DOHH2 (cell line): ENCODE measurements at regions not wholly inside any gene's neighbourhood (a gene's known extent, or its start where the extent isn't known, plus 50 kb on each side); places are given as distances from the start of the nearest gene placed in this dataset.

Source experiments
- H3F3A ChIP-seq: fragments of 200-600 bp; sonication (generic), shearing (Covaris generic); 2 replicates; pipeline ENCODE4 v1.6.0; 2016; ENCODE audit warnings: antibody characterized with exemption, mild to moderate bottlenecking; ENCODE audit not compliant: control insufficient read depth, insufficient read depth
- H3K27ac ChIP-seq: fragments of 200-600 bp; sonication (generic); 2 replicates; pipeline ENCODE4 v1.5.1; 2014; ENCODE audit warnings: low read depth, mild to moderate bottlenecking, low read length, moderate library complexity
- H3K27me3 ChIP-seq: fragments of 200-600 bp; sonication (generic); 2 replicates; pipeline ENCODE4 v1.6.1; 2014; ENCODE audit warnings: mild to moderate bottlenecking, low read length, mixed read lengths; ENCODE audit not compliant: control insufficient read depth
- H3K36me3 ChIP-seq: fragments of 200-600 bp; sonication (generic); 2 replicates; pipeline ENCODE4 v1.6.1; 2014; ENCODE audit warnings: mild to moderate bottlenecking, low read length, moderate library complexity, mixed read lengths; ENCODE audit not compliant: control insufficient read depth
- H3K4me1 ChIP-seq: fragments of 200-600 bp; sonication (generic); 2 replicates; pipeline ENCODE4 v1.6.1; 2014; ENCODE audit warnings: mild to moderate bottlenecking, low read length, mixed read lengths; ENCODE audit not compliant: control insufficient read depth
- H3K4me2 ChIP-seq: fragments of 200-600 bp; sonication (generic); 2 replicates; pipeline ENCODE4 v1.6.0; 2014; ENCODE audit warnings: mild to moderate bottlenecking, low read length, moderate library complexity
- H3K4me3 ChIP-seq: fragments of 200-600 bp; sonication (generic); 2 replicates; pipeline ENCODE4 v1.5.1; 2014; ENCODE audit warnings: mild to moderate bottlenecking, low read length, mixed read lengths
- H3K79me2 ChIP-seq: fragments of 200-600 bp; sonication (generic); 2 replicates; pipeline ENCODE4 v1.6.1; 2014; ENCODE audit warnings: mild to moderate bottlenecking, low read length, mixed read lengths; ENCODE audit not compliant: control insufficient read depth
- H3K9me2 ChIP-seq: fragments of 200-600 bp; sonication (generic); replicated peaks from 2 replicates; pipeline ENCODE4 v1.6.1; 2014; ENCODE audit warnings: mild to moderate bottlenecking, low read length, mixed read lengths; ENCODE audit not compliant: control insufficient read depth
- H3K9me3 ChIP-seq: fragments of 200-600 bp; sonication (generic); 2 replicates; pipeline ENCODE4 v1.6.1; 2014; ENCODE audit warnings: antibody characterized with exemption, low read length, mixed read lengths; ENCODE audit not compliant: control insufficient read depth, insufficient read depth
- H4K20me1 ChIP-seq: fragments of 200-600 bp; sonication (generic); 2 replicates; pipeline ENCODE4 v1.6.0; 2014; ENCODE audit warnings: low read depth, mild to moderate bottlenecking, antibody characterized with exemption, low read length, moderate library complexity; ENCODE audit not compliant: control insufficient read depth, insufficient read depth
- CTCF ChIP-seq: fragments of 200-600 bp; sonication (generic); IDR thresholded peaks from one replicate; pipeline ENCODE4 v1.5.1; 2014; ENCODE audit warnings: antibody characterized with exemption, mild to moderate bottlenecking, low read depth, low read length; ENCODE audit not compliant: poor library complexity, severe bottlenecking
- EZH2phosphoT487 ChIP-seq: fragments of 200-600 bp; sonication (generic); IDR thresholded peaks from 2 replicates; pipeline ENCODE4 v1.6.1; 2017; ENCODE audit warnings: borderline replicate concordance, mild to moderate bottlenecking, antibody characterized with exemption, low read length, moderate library complexity, mixed read lengths

- Histone ChIP-seq H3F3A (no peaks in the 10 kb centered on the region), H3K4me3 (no peak overlapping the region), H3K79me2 (no peaks in the 10 kb centered on the region), H3K9me2 (no peaks in the 10 kb centered on the region; the same call in 1 of the 2 replicates), H3K4me1 (no peaks in the 10 kb centered on the region), H3K9me3 (no peaks in the 10 kb centered on the region), H3K27me3 (no peaks in the 10 kb centered on the region), H4K20me1 (no peaks in the 10 kb centered on the region), H3K4me2 (no peak overlapping the region), H3K36me3 (no peaks in the 10 kb centered on the region), H3K27ac (no peak overlapping the region)
- TF ChIP-seq CTCF (no peak), EZH2phosphoT487 (no peak)
Measured at GRCh38 chr6:66418906-66419305, 711.9 kb upstream of the EYS start.

- TF ChIP-seq EZH2phosphoT487 (no peak), CTCF (no peak)
- Histone ChIP-seq H3K9me2 (no peaks in the 10 kb centered on the region), H3F3A (no peaks in the 10 kb centered on the region), H3K4me1 (no peaks in the 10 kb centered on the region), H3K27me3 (no peaks in the 10 kb centered on the region), H4K20me1 (no peaks in the 10 kb centered on the region), H3K9me3 (no peaks in the 10 kb centered on the region), H3K4me2 (no peak overlapping the region), H3K4me3 (no peak overlapping the region), H3K27ac (no peak overlapping the region), H3K79me2 (no peaks in the 10 kb centered on the region), H3K36me3 (no peaks in the 10 kb centered on the region)
Measured at GRCh38 chr6:66403966-66404365, 696.9 kb upstream of the EYS start.

- TF ChIP-seq CTCF: no peak
- TF ChIP-seq EZH2phosphoT487: no peak
- Histone ChIP-seq H3K27ac (no peak overlapping the region), H3K9me2 (no peaks in the 10 kb centered on the region), H3K4me2 (no peak overlapping the region), H3F3A (no peaks in the 10 kb centered on the region), H4K20me1 (no peaks in the 10 kb centered on the region), H3K79me2 (no peaks in the 10 kb centered on the region), H3K27me3 (no peaks in the 10 kb centered on the region), H3K4me3 (no peak overlapping the region), H3K4me1 (no peaks in the 10 kb centered on the region), H3K9me3 (no peaks in the 10 kb centered on the region), H3K36me3 (no peaks in the 10 kb centered on the region)
Measured at GRCh38 chr6:66402873-66403272, 695.8 kb upstream of the EYS start.

GRCh38 chr6:66396549-66396948, 689.5 kb upstream of the EYS start:
- Histone ChIP-seq H3K36me3 (no peaks in the 10 kb centered on the region), H3K27ac (no peak overlapping the region), H3F3A (no peaks in the 10 kb centered on the region), H3K9me3 (peaks cover 5% of the 10 kb centered on the region; the same call in 1 of the 2 replicates), H4K20me1 (no peaks in the 10 kb centered on the region), H3K27me3 (no peaks in the 10 kb centered on the region), H3K4me1 (no peaks in the 10 kb centered on the region), H3K9me2 (no peaks in the 10 kb centered on the region), H3K4me2 (no peak overlapping the region), H3K4me3 (no peak overlapping the region), H3K79me2 (no peaks in the 10 kb centered on the region)
- TF ChIP-seq EZH2phosphoT487 (no peak), CTCF (no peak)
